Activated CD4-positive, alpha-beta T cell treated with anti-CD3 and anti-CD28 coated beads, Interleukin-2, amount 10 ng/mL, durations not matched to agents 24 days and 14 days (primary cell): ENCODE measurements at regions not wholly inside any gene's neighbourhood (a gene's known extent, or its start where the extent isn't known, plus 50 kb on each side); places are given as distances from the start of the nearest gene placed in this dataset.

Source experiments
- DNase-seq: peaks from one replicate; pipeline ENCODE4 v3.0.0; 2022
- H3K27ac Mint-ChIP-seq: one replicate; pipeline ENCODE4 v1.8.0; 2022; ENCODE audit warnings: mild to moderate bottlenecking, mixed read lengths
- H3K27me3 Mint-ChIP-seq: one replicate; pipeline ENCODE4 v1.8.0; 2022; ENCODE audit warnings: mixed read lengths
- H3K36me3 Mint-ChIP-seq: one replicate; pipeline ENCODE4 v1.8.0; 2022; ENCODE audit warnings: low read depth, mild to moderate bottlenecking, mixed read lengths
- H3K4me1 Mint-ChIP-seq: one replicate; pipeline ENCODE4 v1.8.0; 2021; ENCODE audit warnings: mixed read lengths
- H3K4me3 Mint-ChIP-seq: one replicate; pipeline ENCODE4 v1.8.0; 2022; ENCODE audit warnings: mild to moderate bottlenecking, moderate library complexity, mixed read lengths
- H3K9me3 Mint-ChIP-seq: one replicate; pipeline ENCODE4 v1.8.0; 2021; ENCODE audit warnings: mixed read lengths
- intact Hi-C: fragments of 100-400 bp; cut with micrococcal nuclease; formaldehyde crosslinking; loops from one replicate; pipeline ENCODE4 v1.15.1; 2023

- H3K4me1 Mint-ChIP-seq, result no peaks in the 10 kb centered on the region
- H3K9me3 Mint-ChIP-seq, result peaks cover 4% of the 10 kb centered on the region
- H3K36me3 Mint-ChIP-seq, result no peaks in the 10 kb centered on the region
- no peak overlapping the region for H3K27ac Mint-ChIP-seq
- intact Hi-C loops, result no loop called here
- H3K27me3 Mint-ChIP-seq, result no peaks in the 10 kb centered on the region
- H3K4me3 Mint-ChIP-seq, result no peak overlapping the region
- DNase-seq, result no peak
Measured at GRCh38 chr2:139643139-139643538, 862.9 kb upstream of the NXPH2 start.

DNA sequence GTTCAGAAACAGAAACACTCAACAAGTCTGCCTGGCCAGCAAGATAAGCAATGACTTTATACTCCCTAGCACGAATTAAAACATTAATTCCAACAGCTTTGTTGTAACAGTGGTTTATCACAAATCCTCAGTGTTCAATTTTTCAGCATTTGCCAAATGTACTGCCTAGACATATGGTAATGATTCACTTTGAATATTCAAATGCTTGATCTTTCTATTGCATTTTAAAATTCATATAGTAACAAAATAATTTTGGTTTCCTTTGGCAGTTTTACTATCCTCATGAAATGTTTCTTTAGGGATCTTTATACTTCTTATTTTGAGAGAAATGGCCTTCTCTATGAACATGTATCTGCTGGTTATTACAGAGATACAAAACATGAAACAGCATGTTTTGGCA, 851.8 kb upstream of the NXPH2 start:
- H3K27me3 Mint-ChIP-seq, result no peaks in the 10 kb centered on the region
- no peaks in the 10 kb centered on the region for H3K4me1 Mint-ChIP-seq

DNA sequence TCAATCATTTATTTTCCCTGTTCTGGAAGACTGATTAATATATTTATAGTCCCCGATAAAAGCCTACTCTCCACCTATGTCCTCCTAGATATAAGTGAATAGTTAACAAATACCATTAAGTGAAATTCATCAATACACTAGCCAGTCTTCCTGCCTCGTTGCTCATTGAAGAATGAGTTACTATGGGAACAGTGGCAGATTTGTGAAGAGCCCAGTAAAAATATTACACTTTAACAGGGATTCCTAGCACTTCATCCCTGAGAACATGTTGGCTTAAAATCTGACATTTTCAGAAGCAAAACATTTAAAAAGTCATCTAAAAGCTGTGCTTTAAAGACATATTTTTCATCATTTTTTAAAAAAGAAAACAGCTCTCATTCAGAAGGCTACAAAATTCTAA, 848.7 kb upstream of the NXPH2 start:
- DNase-seq, result no peak
- intact Hi-C loops, result no loop called here
- no peak overlapping the region for H3K4me3 Mint-ChIP-seq
- peaks cover 4% of the 10 kb centered on the region for H3K9me3 Mint-ChIP-seq
- H3K27ac Mint-ChIP-seq, result no peak overlapping the region
- no peaks in the 10 kb centered on the region for H3K4me1 Mint-ChIP-seq
- no peaks in the 10 kb centered on the region for H3K36me3 Mint-ChIP-seq
- H3K27me3 Mint-ChIP-seq, result no peaks in the 10 kb centered on the region

More for the DNA sequence above, 851.8 kb upstream of the NXPH2 start:
- Mint-ChIP-seq H3K4me3 (no peak overlapping the region), H3K27ac (no peak overlapping the region), H3K36me3 (no peaks in the 10 kb centered on the region), H3K9me3 (peaks cover 10% of the 10 kb centered on the region)
- intact Hi-C loops, result no loop called here
- DNase-seq, result no peak

DNA sequence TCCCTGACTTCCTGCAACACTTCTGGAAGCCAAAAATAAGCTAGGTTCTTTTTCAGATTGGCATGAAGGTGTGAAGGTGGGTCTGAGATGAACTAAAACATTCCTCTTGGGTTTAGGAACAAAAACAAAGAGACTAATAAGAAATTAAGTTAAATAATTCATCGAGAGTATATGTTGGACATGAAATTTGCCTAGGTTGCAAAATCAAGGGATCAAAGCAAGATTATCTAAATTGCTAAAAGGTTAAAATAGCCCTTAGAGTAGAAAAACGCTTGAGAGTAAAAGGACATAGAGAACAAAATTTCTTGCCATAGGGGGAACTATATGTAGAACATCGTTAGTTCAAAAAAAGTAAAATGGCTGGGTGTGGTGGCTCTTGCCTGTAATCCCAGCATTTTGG, 845.9 kb upstream of the NXPH2 start:
- no peaks in the 10 kb centered on the region for H3K4me1 Mint-ChIP-seq
- no peak for DNase-seq
- H3K36me3 Mint-ChIP-seq, result no peaks in the 10 kb centered on the region

GRCh38 chr2:139622691-139623090, 842.5 kb upstream of the NXPH2 start:
- Mint-ChIP-seq H3K4me1 (no peaks in the 10 kb centered on the region), H3K27me3 (no peaks in the 10 kb centered on the region), H3K27ac (no peak overlapping the region), H3K9me3 (no peaks in the 10 kb centered on the region), H3K36me3 (no peaks in the 10 kb centered on the region), H3K4me3 (no peak overlapping the region)
- intact Hi-C loops, result no loop called here
- no peak for DNase-seq

More for the DNA sequence above, 845.9 kb upstream of the NXPH2 start:
- intact Hi-C loops, result no loop called here
- Mint-ChIP-seq H3K27ac (no peak overlapping the region), H3K4me3 (no peak overlapping the region), H3K9me3 (peaks cover 3% of the 10 kb centered on the region), H3K27me3 (no peaks in the 10 kb centered on the region)

GRCh38 chr2:139617747-139618146, 837.6 kb upstream of the NXPH2 start:
- H3K9me3 Mint-ChIP-seq, result no peaks in the 10 kb centered on the region
- intact Hi-C loops, result no loop called here
- no peaks in the 10 kb centered on the region for H3K4me1 Mint-ChIP-seq

DNA sequence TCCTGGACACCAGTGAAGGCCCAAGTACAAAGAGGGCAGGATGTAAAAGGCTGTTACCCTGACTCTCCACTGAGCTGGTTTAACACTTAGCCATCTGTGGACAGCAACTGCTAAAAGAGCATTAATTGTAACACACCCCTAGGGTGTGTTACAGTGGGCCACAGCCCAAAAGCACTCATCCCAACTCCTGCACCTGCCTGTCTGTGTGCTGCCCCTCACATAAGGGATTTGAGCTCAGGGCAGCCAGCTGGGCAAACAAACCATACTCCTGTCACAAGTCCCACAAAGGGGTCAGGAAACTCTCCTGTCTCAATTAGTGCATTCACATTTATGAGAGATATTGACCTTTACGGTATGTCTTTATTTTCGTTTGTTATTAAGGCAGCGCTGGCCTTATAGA, 833.1 kb upstream of the NXPH2 start:
- H3K4me1 Mint-ChIP-seq, result no peaks in the 10 kb centered on the region
- H3K27ac Mint-ChIP-seq, result no peak overlapping the region
- H3K36me3 Mint-ChIP-seq, result no peaks in the 10 kb centered on the region
- H3K9me3 Mint-ChIP-seq, result peaks cover 8% of the 10 kb centered on the region
- H3K27me3 Mint-ChIP-seq, result no peaks in the 10 kb centered on the region
- no peak overlapping the region for H3K4me3 Mint-ChIP-seq
- DNase-seq, result no peak
- intact Hi-C loops, result no loop called here

More at GRCh38 chr2:139617747-139618146, 837.6 kb upstream of the NXPH2 start:
- H3K27me3 Mint-ChIP-seq, result no peaks in the 10 kb centered on the region
- no peak overlapping the region for H3K4me3 Mint-ChIP-seq
- H3K36me3 Mint-ChIP-seq, result no peaks in the 10 kb centered on the region
- DNase-seq, result no peak
- H3K27ac Mint-ChIP-seq, result no peak overlapping the region

DNA sequence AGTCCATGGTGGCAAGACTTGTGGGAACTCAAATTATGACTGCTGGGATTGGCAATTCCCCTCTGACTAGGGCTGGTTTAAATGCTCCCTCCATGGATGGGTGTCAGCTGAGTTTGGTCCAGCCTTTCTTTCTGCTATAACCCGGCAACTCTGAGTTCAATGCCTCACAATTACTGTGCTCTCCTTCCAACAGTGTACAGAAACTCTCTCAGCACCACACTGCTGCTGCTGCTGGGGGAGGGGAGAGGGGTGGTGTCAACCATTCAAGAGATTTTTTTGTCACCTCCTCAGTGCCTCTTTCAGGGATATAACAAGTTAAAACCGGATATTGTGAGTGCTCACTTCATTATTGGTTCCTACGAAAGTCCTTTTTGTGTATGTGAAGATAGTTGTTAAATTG, 830.3 kb upstream of the NXPH2 start:
- DNase-seq, result no peak
- Mint-ChIP-seq H3K4me1 (no peaks in the 10 kb centered on the region), H3K27ac (no peak overlapping the region), H3K36me3 (no peaks in the 10 kb centered on the region), H3K9me3 (peaks cover 11% of the 10 kb centered on the region), H3K4me3 (no peak overlapping the region), H3K27me3 (no peaks in the 10 kb centered on the region)
- intact Hi-C loops, result no loop called here

GRCh38 chr2:139609109-139609508, 828.9 kb upstream of the NXPH2 start:
- H3K9me3 Mint-ChIP-seq, result peaks cover 11% of the 10 kb centered on the region
- H3K4me3 Mint-ChIP-seq, result no peak overlapping the region
- H3K27ac Mint-ChIP-seq, result no peak overlapping the region
- H3K27me3 Mint-ChIP-seq, result no peaks in the 10 kb centered on the region
- H3K36me3 Mint-ChIP-seq, result no peaks in the 10 kb centered on the region
- intact Hi-C loops, result no loop called here
- no peak for DNase-seq
- no peaks in the 10 kb centered on the region for H3K4me1 Mint-ChIP-seq

- intact Hi-C loops, result no loop called here
- no peak for DNase-seq
- H3K27me3 Mint-ChIP-seq, result no peaks in the 10 kb centered on the region
- H3K4me3 Mint-ChIP-seq, result no peak overlapping the region
- H3K9me3 Mint-ChIP-seq, result peaks cover 11% of the 10 kb centered on the region
- no peaks in the 10 kb centered on the region for H3K4me1 Mint-ChIP-seq
- H3K36me3 Mint-ChIP-seq, result no peaks in the 10 kb centered on the region
- no peak overlapping the region for H3K27ac Mint-ChIP-seq
Measured at GRCh38 chr2:139605668-139606067, 825.5 kb upstream of the NXPH2 start.

GRCh38 chr2:139600166-139600565, 820.0 kb upstream of the NXPH2 start:
- no peaks in the 10 kb centered on the region for H3K9me3 Mint-ChIP-seq
- H3K27me3 Mint-ChIP-seq, result no peaks in the 10 kb centered on the region
- no peak overlapping the region for H3K27ac Mint-ChIP-seq
- no peaks in the 10 kb centered on the region for H3K4me1 Mint-ChIP-seq
- no peak overlapping the region for H3K4me3 Mint-ChIP-seq
- intact Hi-C loops, result no loop called here
- H3K36me3 Mint-ChIP-seq, result no peaks in the 10 kb centered on the region
- no peak for DNase-seq

DNA sequence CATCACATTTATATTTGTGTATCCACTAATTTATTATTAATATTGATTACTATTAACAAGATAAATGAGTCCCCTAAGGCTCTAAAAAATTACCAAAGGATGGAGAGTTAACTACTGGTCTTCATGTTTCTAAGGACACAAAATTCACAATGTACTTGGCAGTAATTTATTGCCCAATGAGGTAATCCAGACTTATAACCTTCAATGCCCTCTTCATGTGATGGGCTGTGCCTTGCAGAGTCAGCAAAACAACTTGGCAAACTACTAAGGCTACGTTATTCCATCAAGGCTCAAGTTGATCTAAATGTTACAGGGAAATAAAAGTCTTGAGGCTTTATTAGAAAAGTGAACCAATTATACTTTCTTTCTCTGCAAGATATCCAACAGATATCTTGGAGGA, 804.9 kb upstream of the NXPH2 start:
- Mint-ChIP-seq H3K9me3 (peaks cover 13% of the 10 kb centered on the region), H3K27me3 (no peaks in the 10 kb centered on the region), H3K4me1 (no peaks in the 10 kb centered on the region), H3K27ac (no peak overlapping the region), H3K36me3 (no peaks in the 10 kb centered on the region), H3K4me3 (no peak overlapping the region)
- intact Hi-C loops, result no loop called here
- no peak for DNase-seq

DNA sequence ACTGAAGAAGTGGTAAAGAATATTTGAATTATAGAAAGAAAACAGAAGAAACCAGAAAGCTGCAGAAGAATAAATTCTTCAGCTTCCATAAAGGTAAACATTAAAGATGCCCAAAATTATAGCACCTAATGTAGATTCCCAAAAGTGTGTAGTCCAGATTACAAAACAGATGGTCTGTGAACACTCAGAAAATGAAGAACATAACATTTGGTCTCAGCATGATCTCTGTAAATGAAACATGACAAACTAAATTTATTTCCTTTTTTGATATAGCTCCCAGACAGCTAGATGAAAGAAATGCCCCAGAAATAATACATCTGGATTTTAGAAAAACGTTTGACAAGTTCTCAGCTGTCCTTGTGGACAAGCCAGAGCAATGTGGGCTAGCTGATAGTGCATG, 794.2 kb upstream of the NXPH2 start:
- H3K9me3 Mint-ChIP-seq, result peaks cover 4% of the 10 kb centered on the region
- DNase-seq, result no peak
- no peak overlapping the region for H3K27ac Mint-ChIP-seq
- no peaks in the 10 kb centered on the region for H3K36me3 Mint-ChIP-seq
- H3K4me1 Mint-ChIP-seq, result no peaks in the 10 kb centered on the region
- intact Hi-C loops, result no loop called here
- H3K27me3 Mint-ChIP-seq, result no peaks in the 10 kb centered on the region
- H3K4me3 Mint-ChIP-seq, result no peak overlapping the region

DNA sequence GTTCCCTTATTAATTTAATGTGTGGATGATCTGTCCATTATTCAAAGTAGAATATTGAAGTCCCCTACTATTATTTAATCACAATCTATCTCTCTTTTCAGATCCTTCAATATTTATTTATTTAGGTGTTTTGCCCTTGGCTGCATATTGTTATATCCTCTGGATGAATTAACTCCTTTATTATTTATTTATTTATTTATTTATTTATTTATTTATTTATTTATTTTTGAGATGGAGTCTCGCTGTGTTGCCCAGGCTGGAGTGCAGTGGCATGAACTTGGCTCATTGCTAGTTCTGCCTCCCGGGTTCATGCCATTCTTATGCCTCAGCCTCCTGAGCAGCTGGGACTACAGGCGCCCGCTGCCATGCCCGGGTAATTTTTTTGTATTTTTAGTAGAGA, 776.6 kb upstream of the NXPH2 start:
- intact Hi-C loops, result no loop called here
- Mint-ChIP-seq H3K27ac (no peak overlapping the region), H3K36me3 (no peaks in the 10 kb centered on the region), H3K4me1 (no peaks in the 10 kb centered on the region), H3K4me3 (no peak overlapping the region), H3K9me3 (peaks cover 7% of the 10 kb centered on the region), H3K27me3 (no peaks in the 10 kb centered on the region)
- DNase-seq, result no peak

- no peak for DNase-seq
- Mint-ChIP-seq H3K27ac (no peak overlapping the region), H3K36me3 (no peaks in the 10 kb centered on the region), H3K9me3 (no peaks in the 10 kb centered on the region), H3K27me3 (no peaks in the 10 kb centered on the region), H3K4me1 (no peaks in the 10 kb centered on the region), H3K4me3 (no peak overlapping the region)
- intact Hi-C loops, result no loop called here
Measured at GRCh38 chr2:139550873-139551272, 770.7 kb upstream of the NXPH2 start.
